H1 (cell line): ENCODE measurements at regions not wholly inside any gene's neighbourhood (a gene's known extent, or its start where the extent isn't known, plus 50 kb on each side); places are given as distances from the start of the nearest gene placed in this dataset.

Source experiments
- CTCF ChIA-PET: fragments of 300-600 bp; sonication (Branson Sonifier 250); formaldehyde crosslinking; loops from one replicate; lab custom pipeline; 2021; ENCODE audit not compliant: partially characterized antibody; lab: Charles Lee
- POLR2A ChIA-PET: fragments of 300-600 bp; sonication (Branson Sonifier 250); formaldehyde crosslinking; loops from one replicate; lab custom pipeline; 2021; ENCODE audit warnings: inconsistent platforms; ENCODE audit not compliant: partially characterized antibody; lab: Charles Lee
- DNase-seq, 2 experiments: peaks; one replicate each; pipeline versions ENCODE4 v3.0.0 to v3.0.0-alpha.2; 2010 to 2022; ENCODE audit warnings: low spot score in 2 of 2, low read depth in 1 of 2, mixed read lengths in 1 of 2
- FAIRE-seq: peaks from 2 replicates; lab custom pipeline; 2011; peaks lifted over from hg19 to GRCh38; lab: Jason Lieb, UNC
- H2AFZ ChIP-seq: 2 replicates; pipeline ENCODE4 v1.8.1; 2012; ENCODE audit warnings: low read length, inconsistent platforms
- H2AK5ac ChIP-seq: 2 replicates; pipeline ENCODE4 v1.6.1; 2013; ENCODE audit warnings: low read depth, low read length
- H2BK120ac ChIP-seq: replicated peaks from 2 replicates; pipeline ENCODE3; 2013; ENCODE audit warnings: low read depth, low read length, inconsistent platforms
- H2BK12ac ChIP-seq: 2 replicates; pipeline ENCODE4 v1.6.1; 2013; ENCODE audit warnings: low read depth, low read length
- H2BK15ac ChIP-seq: 2 replicates; pipeline ENCODE4 v1.6.1; 2013; ENCODE audit warnings: low read length
- H2BK20ac ChIP-seq: 2 replicates; pipeline ENCODE4 v1.6.1; 2013; ENCODE audit warnings: low read length
- H2BK5ac ChIP-seq: 2 replicates; pipeline ENCODE4 v1.6.1; 2013; ENCODE audit warnings: low read depth, low read length
- H3K14ac ChIP-seq: 2 replicates; pipeline ENCODE4 v1.6.1; 2013; ENCODE audit warnings: inconsistent platforms; ENCODE audit not compliant: insufficient read length
- H3K18ac ChIP-seq: 2 replicates; pipeline ENCODE4 v1.6.1; 2013; ENCODE audit warnings: low read length; ENCODE audit errors: extremely low read depth
- H3K23ac ChIP-seq: 2 replicates; pipeline ENCODE4 v1.6.1; 2013; ENCODE audit warnings: inconsistent platforms; ENCODE audit not compliant: insufficient read length
- H3K23me2 ChIP-seq: 2 replicates; pipeline ENCODE4 v1.6.1; 2013; ENCODE audit warnings: low read depth, low read length
- H3K27ac ChIP-seq: 2 replicates; pipeline ENCODE4 v1.6.1; 2011; ENCODE audit warnings: low read depth, low read length, inconsistent platforms
- H3K27me3 ChIP-seq, 4 experiments: replicated peaks in 1 of 4; 1 replicate in 1 of 4; 2 replicates in 3 of 4; pipeline versions ENCODE4 v1.6.1 to v1.8.1; 2011 to 2013; ENCODE audit warnings: low read length in 3 of 4, mild to moderate bottlenecking in 3 of 4, inconsistent platforms in 2 of 4, mixed read lengths in 2 of 4, moderate library complexity in 1 of 4; ENCODE audit not compliant: control insufficient read depth in 3 of 4, insufficient read depth in 3 of 4; ENCODE audit errors: extremely low read depth in 1 of 4
- H3K36me3 ChIP-seq, 4 experiments: 2 replicates each; pipeline versions ENCODE4 v1.6.1 to v1.8.1; 2011 to 2013; ENCODE audit warnings: mild to moderate bottlenecking in 4 of 4, low read length in 3 of 4, moderate library complexity in 2 of 4, control low read depth in 1 of 4, inconsistent platforms in 1 of 4; ENCODE audit not compliant: insufficient read depth in 4 of 4, control insufficient read depth in 2 of 4
- H3K4ac ChIP-seq: replicated peaks from 2 replicates; pipeline ENCODE3; 2013; ENCODE audit warnings: low read length, low read depth, mixed read lengths, inconsistent platforms; ENCODE audit not compliant: insufficient read length
- H3K4me1 ChIP-seq, 4 experiments: replicated peaks in 1 of 4; 1 replicate in 1 of 4; 2 replicates in 3 of 4; pipeline versions ENCODE4 v1.6.1 to v1.8.1; 2011 to 2013; ENCODE audit warnings: low read length in 3 of 4, inconsistent platforms in 2 of 4, mixed read lengths in 1 of 4; ENCODE audit not compliant: insufficient read depth in 4 of 4, control insufficient read depth in 3 of 4
- H3K4me2 ChIP-seq, 2 experiments: 2 replicates each; pipeline versions ENCODE4 v1.6.1 to v1.8.1; 2011 to 2013; ENCODE audit warnings: low read depth in 2 of 2, low read length in 2 of 2, control low read depth in 1 of 2, inconsistent platforms in 1 of 2, mild to moderate bottlenecking in 1 of 2; ENCODE audit not compliant: insufficient read depth in 1 of 2
- H3K4me3 ChIP-seq, 4 experiments: fragments of 200-600, 300-600 bp in 1 of 4; sonication (generic), shearing (Covaris generic), sonication (Bioruptor Twin) in 1 of 4; 2 replicates each; pipeline versions ENCODE4 v1.5.1 to v1.8.1; 2011 to 2016; ENCODE audit warnings: low read length in 4 of 4, low read depth in 3 of 4, control low read depth in 2 of 4, inconsistent platforms in 2 of 4, mild to moderate bottlenecking in 2 of 4, mixed read lengths in 1 of 4, moderate library complexity in 1 of 4; ENCODE audit not compliant: insufficient read depth in 2 of 4; ENCODE audit errors: extremely low read depth in 1 of 4
- H3K56ac ChIP-seq: replicated peaks from 2 replicates; pipeline ENCODE3; 2013; ENCODE audit warnings: low read depth, mild to moderate bottlenecking, mixed read lengths, low read length, inconsistent platforms; ENCODE audit not compliant: insufficient read length
- H3K79me1 ChIP-seq: 2 replicates; pipeline ENCODE4 v1.6.1; 2013; ENCODE audit warnings: low read depth, low read length, control low read depth
- H3K79me2 ChIP-seq, 2 experiments: 2 replicates each; pipeline versions ENCODE4 v1.6.1 to v1.8.1; 2012 to 2013; ENCODE audit warnings: low read length in 2 of 2, mild to moderate bottlenecking in 2 of 2, inconsistent platforms in 1 of 2; ENCODE audit not compliant: insufficient read depth in 2 of 2, control insufficient read depth in 1 of 2
- H3K9ac ChIP-seq, 4 experiments: replicated peaks in 1 of 4; 1 replicate in 1 of 4; 2 replicates in 3 of 4; pipeline versions ENCODE4 v1.6.1 to v1.8.1; 2011 to 2013; ENCODE audit warnings: low read depth in 3 of 4, low read length in 3 of 4, control low read depth in 2 of 4, mild to moderate bottlenecking in 2 of 4, moderate library complexity in 2 of 4, inconsistent platforms in 1 of 4; ENCODE audit errors: extremely low read depth in 1 of 4
- H3K9me3 ChIP-seq, 2 experiments: 2 replicates each; pipeline versions ENCODE4 v1.6.1 to v1.8.1; 2012 to 2013; ENCODE audit warnings: mild to moderate bottlenecking in 2 of 2, moderate library complexity in 2 of 2, control low read depth in 1 of 2, inconsistent platforms in 1 of 2, low read depth in 1 of 2, low read length in 1 of 2, mixed read lengths in 1 of 2; ENCODE audit not compliant: insufficient read depth in 2 of 2
- H4K20me1 ChIP-seq, 2 experiments: replicated peaks in 1 of 2; 2 replicates each; pipeline versions ENCODE3 to v1.8.1; 2011 to 2013; ENCODE audit warnings: inconsistent platforms in 2 of 2, low read length in 2 of 2, mild to moderate bottlenecking in 1 of 2; ENCODE audit not compliant: insufficient read depth in 2 of 2, control insufficient read depth in 1 of 2
- H4K5ac ChIP-seq: 2 replicates; pipeline ENCODE4 v1.6.1; 2013; ENCODE audit warnings: low read length, low read depth, mixed read lengths, inconsistent platforms; ENCODE audit not compliant: insufficient read length
- H4K8ac ChIP-seq: 2 replicates; pipeline ENCODE4 v1.8.0; 2013; ENCODE audit warnings: mild to moderate bottlenecking, moderate library complexity, low read length, inconsistent platforms; ENCODE audit not compliant: insufficient read depth; ENCODE audit errors: extremely low read depth
- H4K91ac ChIP-seq: replicated peaks from 2 replicates; pipeline ENCODE3; 2013; ENCODE audit warnings: low read length, mixed read lengths, inconsistent platforms; ENCODE audit not compliant: insufficient read length
- BCL11A ChIP-seq, 2 experiments: IDR thresholded peaks; one replicate each; pipeline ENCODE4 v1.6.1; 2011; ENCODE audit warnings: low read depth in 2 of 2, low read length in 2 of 2, mild to moderate bottlenecking in 2 of 2
- GTF2F1 ChIP-seq: IDR thresholded peaks from 2 replicates; pipeline ENCODE4 v1.6.1; 2012; ENCODE audit warnings: low read depth, low read length, improper control_type of control experiment, borderline replicate concordance
- MAFK ChIP-seq: IDR thresholded peaks from 2 replicates; pipeline ENCODE4 v1.6.1; 2012; ENCODE audit warnings: low read depth, mild to moderate bottlenecking, improper control_type of control experiment, low read length
- NANOG ChIP-seq: IDR thresholded peaks from 2 replicates; pipeline ENCODE4 v1.6.1; 2011; ENCODE audit warnings: low read length, low read depth, mild to moderate bottlenecking, inconsistent platforms; ENCODE audit not compliant: insufficient read depth, poor library complexity, severe bottlenecking
- POLR2A ChIP-seq, 2 experiments: IDR thresholded peaks; 1 replicate in 1 of 2; 2 replicates in 1 of 2; pipeline ENCODE4 v1.6.1; 2011; ENCODE audit warnings: low read depth in 2 of 2, low read length in 2 of 2, mild to moderate bottlenecking in 2 of 2; ENCODE audit errors: control extremely low read depth in 1 of 2
- RAD21 ChIP-seq, 2 experiments: IDR thresholded peaks in 1 of 2; conservative IDR thresholded peaks in 1 of 2; 2 replicates each; pipeline ENCODE4 v1.6.1; 2011; ENCODE audit warnings: low read depth in 2 of 2, low read length in 2 of 2, improper control_type of control experiment in 1 of 2, inconsistent platforms in 1 of 2, mild to moderate bottlenecking in 1 of 2, moderate library complexity in 1 of 2
- RBBP5 ChIP-seq: IDR thresholded peaks from 2 replicates; pipeline ENCODE4 v1.7.1; 2012; ENCODE audit warnings: low read depth, mild to moderate bottlenecking, inconsistent platforms, low read length, moderate library complexity, borderline replicate concordance
- RXRA ChIP-seq: IDR thresholded peaks from 2 replicates; pipeline ENCODE4 v1.6.1; 2011; ENCODE audit warnings: low read depth, mild to moderate bottlenecking, low read length, moderate library complexity; ENCODE audit not compliant: insufficient read depth
- SIRT6 ChIP-seq: IDR thresholded peaks from one replicate; pipeline ENCODE4 v1.7.1; 2012; ENCODE audit warnings: low read length, inconsistent platforms
- SRF ChIP-seq: IDR thresholded peaks from 2 replicates; pipeline ENCODE4 v1.6.1; 2011; ENCODE audit warnings: mild to moderate bottlenecking, low read depth, low read length, moderate library complexity
- SUZ12 ChIP-seq: fragments of 200-600 bp; sonication (generic); IDR thresholded peaks from 2 replicates; pipeline ENCODE4 v1.6.1; 2012; ENCODE audit warnings: mild to moderate bottlenecking, inconsistent platforms, low read length, moderate library complexity, mixed read lengths
- TCF12 ChIP-seq: IDR thresholded peaks from 2 replicates; pipeline ENCODE4 v1.6.1; 2011; ENCODE audit warnings: low read depth, mild to moderate bottlenecking, low read length
- WGBS, 2 experiments: shearing (Covaris generic) in 1 of 2; methylation state at CpG; one replicate each; pipeline versions ENCODE4 v1.1.6 to v1.1.7; 2013 to 2015; ENCODE audit warnings: low lambda C conversion rate in 2 of 2, mixed read lengths in 2 of 2, inconsistent platforms in 1 of 2, low coverage in 1 of 2, missing lambda C conversion rate in 1 of 2; ENCODE audit not compliant: insufficient replicate concordance in 2 of 2, insufficient coverage in 1 of 2, insufficient read length in 1 of 2; ENCODE audit errors: extremely low coverage in 1 of 2, missing lambda C conversion rate in 1 of 2; 5-methylcytosine and 5-hydroxymethylcytosine counted together

- no peaks in the 10 kb centered on the region for H3K79me2 ChIP-seq
- no peak overlapping the region for H2BK5ac ChIP-seq
- no peak overlapping the region for H2BK12ac ChIP-seq
- no peak overlapping the region for H3K4ac ChIP-seq
- H3K23ac ChIP-seq = no peak overlapping the region
- H3K9me3 ChIP-seq = peaks cover 40 to 63% of the 10 kb centered on the region in 2 experiments
- no peak overlapping the region for H4K91ac ChIP-seq
- no peak overlapping the region for H2BK15ac ChIP-seq
- no peaks in the 10 kb centered on the region for H3K27me3 ChIP-seq
- H3K27ac ChIP-seq = no peak overlapping the region
- no peak overlapping the region for H2AK5ac ChIP-seq
- H3K56ac ChIP-seq = no peak overlapping the region
- no peaks in the 10 kb centered on the region for H3K79me1 ChIP-seq
- H3K4me1 ChIP-seq = no peaks in the 10 kb centered on the region
- H2BK20ac ChIP-seq = no peak overlapping the region
- H3K36me3 ChIP-seq = no peaks in the 10 kb centered on the region
- no peak overlapping the region for H3K4me3 ChIP-seq
- H4K5ac ChIP-seq = no peak overlapping the region
- no peaks in the 10 kb centered on the region for H4K20me1 ChIP-seq
- TF ChIP-seq RBBP5 (no peak), SRF (no peak), POLR2A (IDR thresholded peaks at IDR 0.05; ENCODE audit: control extremely low read depth in 1 of 2, low read depth in 2 of 2, low read length in 2 of 2) (no peak), RXRA (no peak), MAFK (no peak), RAD21 (IDR thresholded peaks at IDR 0.05 in 1 of 2, conservative IDR thresholded peaks at IDR 0.05 in 1 of 2; ENCODE audit: low read depth in 2 of 2, low read length in 2 of 2) (no peak), TCF12 (no peak), NANOG (no peak), GTF2F1 (no peak), SUZ12 (no peak), BCL11A (IDR thresholded peaks at IDR 0.05; ENCODE audit: low read depth in 2 of 2, low read length in 2 of 2) (no peak), SIRT6 (no peak)
- no peak overlapping the region for H4K8ac ChIP-seq
- H3K14ac ChIP-seq = no peak overlapping the region
- H3K9ac ChIP-seq = no peak overlapping the region
- DNase-seq (no peak), FAIRE-seq (no peak)
- no peak overlapping the region for H2AFZ ChIP-seq
- H3K18ac ChIP-seq = no peak overlapping the region
- ChIA-PET POLR2A (no interaction called here), CTCF (interaction anchor here (0.6 kb wide), 1 partner anchor 247 kb away, joined by 5 read pairs; no protein-coding TSS in a partner anchor)
- 91% methylated on average over 41 of the region's 44 CpGs; no CpG with 5 or more reads in 1 of the 2 experiments for WGBS, 2 experiments
- no peak overlapping the region for H2BK120ac ChIP-seq
- H3K23me2 ChIP-seq = no peaks in the 10 kb centered on the region
- no peak overlapping the region for H3K4me2 ChIP-seq
These were observed 98.0 kb upstream of the ZNF722 start for GRCh38 chr7:63900394-63901203.
